HFF-Myc (cell line): ENCODE measurements at regions not wholly inside any gene's neighbourhood (a gene's known extent, or its start where the extent isn't known, plus 50 kb on each side); places are given as distances from the start of the nearest gene placed in this dataset.

Source experiments
- DNase-seq: peaks from one replicate; pipeline ENCODE4 v3.0.0-alpha.2; 2011; ENCODE audit warnings: low read depth; ENCODE audit errors: extremely low read depth
- H3K4me3 ChIP-seq: replicated peaks from 2 replicates; pipeline ENCODE4 v1.5.1; 2011; ENCODE audit warnings: low read depth, mild to moderate bottlenecking, control low read depth, low read length
- CTCF ChIP-seq: IDR thresholded peaks from 2 replicates; pipeline ENCODE4 v1.5.1; 2012; ENCODE audit warnings: mild to moderate bottlenecking, low read depth, low read length, control low read depth; ENCODE audit errors: missing control alignments

GRCh38 chr11:130616573-130616972, 168.1 kb downstream of the ADAMTS15 start:
- DNase-seq, result no peak
- H3K4me3 ChIP-seq, result no peak overlapping the region
- TF ChIP-seq CTCF, result no peak

- no peak for TF ChIP-seq CTCF
- DNase-seq, result no peak
- H3K4me3 ChIP-seq, result no peak overlapping the region
These were observed 168.6 kb downstream of the ADAMTS15 start for GRCh38 chr11:130617001-130617400.

GRCh38 chr11:130620548-130620947, 172.1 kb downstream of the ADAMTS15 start:
- DNase-seq, result no peak
- no peak overlapping the region for H3K4me3 ChIP-seq
- no peak for TF ChIP-seq CTCF

GRCh38 chr11:130622141-130622542, 173.7 kb downstream of the ADAMTS15 start:
- TF ChIP-seq CTCF, result no peak
- H3K4me3 ChIP-seq, result no peak overlapping the region
- no peak for DNase-seq

- TF ChIP-seq CTCF, result peak; percentile 2
- DNase-seq, result no peak
- H3K4me3 ChIP-seq, result no peak overlapping the region
These were observed 175.5 kb downstream of the ADAMTS15 start for GRCh38 chr11:130623670-130624668.

- no peak for TF ChIP-seq CTCF
- H3K4me3 ChIP-seq, result no peak overlapping the region
- DNase-seq, result no peak
These were observed 176.6 kb downstream of the ADAMTS15 start for GRCh38 chr11:130624971-130625544.
